Gastroesophageal sphincter (tissue), 3 donors: ENCODE measurements at regions not wholly inside any gene's neighbourhood (a gene's known extent, or its start where the extent isn't known, plus 50 kb on each side); places are given as distances from the start of the nearest gene placed in this dataset.

Source experiments
- CTCF ChIP-seq, 4 experiments: fragments of 200-600 bp in 2 of 4; fragments of 450-650 bp in 2 of 4; sonication (generic) in 1 of 4; IDR thresholded peaks; one replicate each; pipeline ENCODE4 v1.5.1; 2017 to 2019; ENCODE audit warnings: antibody characterized with exemption in 4 of 4, mild to moderate bottlenecking in 2 of 4, moderate library complexity in 2 of 4
- EP300 ChIP-seq: sonication (generic); formaldehyde crosslinking; IDR thresholded peaks from one replicate; pipeline ENCODE4 v1.6.1; 2017; ENCODE audit warnings: antibody characterized with exemption, mild to moderate bottlenecking
- POLR2A ChIP-seq, 2 donors: fragments of 450-650 bp; IDR thresholded peaks; one replicate each; pipeline ENCODE4 v1.6.1; 2017; ENCODE audit warnings: antibody characterized with exemption in 2 of 2, mild to moderate bottlenecking in 2 of 2, moderate library complexity in 1 of 2
- POLR2AphosphoS5 ChIP-seq: sonication (generic); formaldehyde crosslinking; IDR thresholded peaks from one replicate; pipeline ENCODE4 v1.6.1; 2017; ENCODE audit warnings: antibody characterized with exemption

DNA sequence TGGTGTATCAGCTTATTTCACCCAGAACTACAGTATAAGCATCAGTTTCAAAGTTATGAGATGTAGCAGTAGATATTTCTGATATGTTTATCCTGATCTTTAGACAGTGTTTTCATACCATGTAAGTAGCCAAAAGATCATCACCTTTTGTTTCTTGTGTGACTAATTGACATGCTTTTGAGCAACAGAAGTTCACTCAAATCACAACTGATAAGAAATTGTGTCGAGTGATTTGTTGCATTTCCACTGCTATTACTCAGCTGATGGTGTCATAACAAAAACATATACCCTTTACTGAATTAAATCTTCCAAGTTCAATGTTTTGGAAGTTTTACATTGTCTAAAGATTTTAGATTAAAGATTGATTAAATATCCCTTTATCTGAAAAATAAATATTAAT, 324.5 kb downstream of the TUSC1 start:
- TF ChIP-seq POLR2AphosphoS5 = no peak
- no peak for TF ChIP-seq CTCF (IDR thresholded peaks at IDR 0.05)
- TF ChIP-seq POLR2A (IDR thresholded peaks at IDR 0.05) = no peak
- no peak for TF ChIP-seq EP300
